GM19238 (cell line): ENCODE measurements at regions not wholly inside any gene's neighbourhood (a gene's known extent, or its start where the extent isn't known, plus 50 kb on each side); places are given as distances from the start of the nearest gene placed in this dataset.

Experiments used
- DNase-seq: peaks from one replicate; pipeline ENCODE4 v3.0.0; 2011; ENCODE audit warnings: low spot score; ENCODE audit not compliant: insufficient read length

DNA sequence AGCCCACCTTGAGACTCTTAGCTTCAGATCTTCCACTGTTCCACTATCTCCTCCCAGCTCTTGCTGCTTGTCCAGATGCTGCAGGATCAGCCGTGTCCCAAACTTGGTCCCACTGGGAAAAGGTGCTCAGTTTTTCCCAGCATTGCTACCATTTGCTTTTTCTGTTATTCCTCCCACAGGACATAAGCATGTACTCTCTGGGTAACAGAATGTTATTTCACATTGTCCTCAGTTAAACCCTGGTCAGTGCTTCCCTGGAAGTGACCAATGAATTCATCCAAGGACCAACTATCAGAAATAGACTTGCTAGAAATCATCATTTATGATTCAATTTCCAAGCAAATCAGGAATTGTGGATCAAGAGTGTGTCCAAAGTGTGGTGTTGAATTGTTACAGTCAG is 179.2 kb upstream of the ZNF32 start:
- no peak for DNase-seq

DNA sequence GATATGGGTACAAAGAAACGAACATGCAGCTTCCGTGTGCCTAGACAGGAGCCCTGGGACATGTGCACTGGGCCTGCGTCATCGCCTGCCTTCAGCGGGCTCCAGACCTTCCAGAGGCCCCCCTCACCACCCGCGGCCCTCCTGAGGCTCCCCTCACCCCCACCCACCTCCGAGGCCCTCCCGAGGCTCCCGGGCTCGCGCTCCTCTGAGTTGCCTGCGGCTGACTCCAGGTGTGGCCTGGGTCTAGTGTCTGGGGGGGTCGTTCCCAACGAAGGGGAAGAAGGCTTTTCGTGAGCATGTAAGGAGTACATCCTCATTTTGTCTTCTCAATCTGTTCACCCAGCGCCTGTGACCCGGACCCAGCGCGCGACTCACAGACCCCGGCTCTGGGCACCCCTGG is 177.3 kb upstream of the ZNF32 start:
- DNase-seq: no peak

DNA sequence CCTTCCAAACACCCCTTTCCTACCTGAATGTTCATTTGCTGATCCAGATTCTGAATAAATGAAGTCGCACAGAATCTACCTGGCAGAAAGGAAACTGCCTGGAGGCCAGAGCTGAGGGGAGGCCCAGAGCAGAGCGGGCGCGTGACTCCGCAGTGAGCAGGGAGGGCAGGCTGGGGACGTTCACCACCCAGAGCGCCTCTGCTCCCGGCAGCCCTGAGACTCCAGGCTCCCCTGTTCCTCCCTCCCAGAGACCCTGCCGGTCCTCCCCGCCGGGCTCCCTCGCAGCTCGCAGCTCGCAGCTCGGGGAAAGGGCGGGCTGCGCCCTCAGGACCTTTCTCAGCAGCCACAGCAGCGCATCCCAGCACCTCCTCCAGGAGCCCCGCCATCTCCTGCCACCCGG is 176.7 kb upstream of the ZNF32 start:
- no peak for DNase-seq

GRCh38 chr10:43824934-43825333 is 176.3 kb upstream of the ZNF32 start:
- no peak for DNase-seq

- no peak for DNase-seq
Observed at GRCh38 chr10:43822631-43823580, 174.2 kb upstream of the ZNF32 start.

- no peak for DNase-seq
Observed at GRCh38 chr10:43821103-43821502, 172.4 kb upstream of the ZNF32 start.

DNA sequence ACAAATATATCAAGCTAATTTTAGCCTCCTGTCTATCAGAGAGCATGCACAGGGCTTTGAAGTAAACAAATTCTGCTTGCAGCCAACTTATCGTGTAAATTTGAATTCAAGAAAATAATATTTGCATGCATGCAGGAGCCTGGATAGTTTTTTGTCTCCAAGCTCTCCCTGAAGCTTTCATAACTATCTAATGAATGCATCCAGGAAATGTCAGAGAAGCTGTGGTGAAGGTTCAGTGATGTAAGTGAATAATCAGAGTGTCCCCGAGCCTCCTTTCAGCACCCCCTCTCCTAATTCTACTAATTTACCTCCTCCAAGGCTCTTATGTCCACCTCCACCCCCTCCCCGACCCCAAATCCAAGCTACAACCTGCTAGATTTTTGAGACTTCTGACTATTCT is 172.0 kb upstream of the ZNF32 start:
- DNase-seq: no peak

- DNase-seq: no peak
Observed at GRCh38 chr10:43819464-43820230, 171.0 kb upstream of the ZNF32 start.

- no peak for DNase-seq
Observed at GRCh38 chr10:43818687-43819086, 170.0 kb upstream of the ZNF32 start.

DNA sequence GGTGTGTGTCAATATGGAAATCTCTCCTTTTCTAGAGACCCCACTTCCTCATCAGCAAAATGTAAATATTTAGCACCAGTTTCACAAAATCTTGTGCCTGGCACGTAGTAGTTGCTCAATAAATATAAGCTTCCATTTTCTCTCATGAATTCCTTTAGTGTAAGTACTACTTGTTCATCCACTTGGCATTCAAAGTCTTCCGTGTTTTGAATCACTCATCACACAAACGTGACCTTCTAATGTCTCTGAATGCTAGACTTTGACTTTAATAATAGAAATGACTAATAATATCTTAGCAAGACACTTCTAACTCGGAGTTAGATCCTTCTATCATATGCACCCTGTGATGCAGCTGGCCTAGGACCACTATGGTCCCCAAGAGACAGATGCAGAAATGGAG is 168.7 kb upstream of the ZNF32 start:
- DNase-seq: no peak

DNA sequence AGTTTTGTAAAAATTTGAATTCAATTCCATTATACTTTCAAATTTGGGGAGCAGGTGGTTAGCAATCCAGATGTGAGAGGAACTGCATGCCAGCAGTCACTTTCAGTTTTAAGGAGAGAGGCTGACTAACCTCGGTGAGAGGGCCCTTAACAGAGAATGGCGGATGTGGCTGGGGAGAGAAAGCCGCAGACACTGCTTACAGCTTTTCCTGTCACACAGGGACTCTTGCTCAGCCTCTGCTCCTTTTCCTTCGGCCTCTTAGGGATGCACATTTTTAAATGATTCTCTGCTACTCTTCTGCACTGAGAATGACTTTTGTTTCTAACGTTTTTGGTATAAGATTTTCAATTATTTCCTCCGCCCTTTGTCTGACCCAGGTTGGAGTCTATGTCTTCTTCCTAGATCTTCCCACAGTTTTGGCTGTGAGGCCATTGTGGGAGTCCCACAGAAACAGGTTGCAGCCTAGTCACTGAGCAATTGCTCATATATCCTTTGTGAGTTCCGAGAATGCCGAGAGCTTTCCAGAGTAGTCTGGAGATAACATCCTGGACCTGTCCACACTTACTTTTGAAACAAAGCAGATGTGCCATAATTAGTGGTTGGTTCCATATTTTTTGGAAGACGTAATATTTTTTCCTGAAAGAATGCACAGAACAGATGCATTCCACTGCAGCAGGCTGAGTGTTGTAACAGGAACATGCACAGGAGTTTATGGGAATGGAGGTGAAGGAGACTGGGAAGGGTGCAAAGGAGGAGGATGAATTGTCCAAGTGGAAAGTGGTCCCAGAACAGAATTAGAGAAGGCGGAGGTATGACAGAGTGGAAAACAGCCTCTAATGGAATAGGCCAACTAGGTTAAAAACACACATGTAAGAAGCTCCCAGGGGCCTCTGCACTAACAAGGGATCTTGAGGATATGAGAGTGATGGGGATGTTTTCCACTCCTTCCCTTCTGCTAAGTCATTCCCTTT is 168.0 kb upstream of the ZNF32 start:
- peak; percentile 52 for DNase-seq

- no peak for DNase-seq
Observed at GRCh38 chr10:43815181-43815885, 166.7 kb upstream of the ZNF32 start.

DNA sequence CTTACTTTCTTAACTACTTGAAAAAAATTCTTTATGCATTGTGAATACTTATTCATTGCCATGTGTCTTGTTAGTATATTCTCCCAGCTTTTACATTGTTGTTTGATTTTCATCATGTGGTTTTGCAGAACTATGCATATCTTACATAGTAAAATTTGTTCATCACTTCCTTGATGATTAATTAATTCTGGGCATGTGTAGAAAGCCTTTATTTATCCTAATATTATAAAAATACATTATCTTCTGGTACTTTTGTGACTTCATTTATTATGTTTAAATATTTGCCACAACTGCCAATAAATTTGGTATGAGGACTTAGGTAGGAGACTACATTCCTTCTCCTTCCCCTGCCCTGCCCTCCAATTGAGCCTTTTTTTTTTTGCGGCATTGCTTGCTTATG is 166.0 kb upstream of the ZNF32 start:
- no peak for DNase-seq

DNA sequence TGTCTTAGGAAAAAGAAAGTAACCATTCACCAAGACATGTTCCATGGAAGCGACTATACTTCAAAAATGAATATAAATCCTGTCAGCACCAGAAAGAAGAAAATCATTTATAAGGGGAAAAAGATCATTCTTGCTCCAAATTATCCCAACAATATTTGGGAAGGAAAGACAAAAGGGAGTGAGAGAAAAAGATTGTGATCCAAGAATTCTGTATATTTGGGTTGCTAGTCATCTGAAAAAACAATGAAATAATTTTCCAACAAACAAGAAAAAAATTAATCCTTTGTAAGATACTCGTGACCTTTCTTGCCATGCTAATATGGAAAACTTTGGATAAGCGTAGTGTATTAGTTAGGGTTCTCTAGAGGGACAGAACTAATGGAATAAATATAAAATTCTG is 163.2 kb upstream of the ZNF32 start:
- no peak for DNase-seq

GRCh38 chr10:43809211-43809930 is 160.7 kb upstream of the ZNF32 start:
- DNase-seq: no peak

- DNase-seq: no peak
Observed at GRCh38 chr10:43808136-43808535, 159.5 kb upstream of the ZNF32 start.

GRCh38 chr10:43806831-43807640 is 158.4 kb upstream of the ZNF32 start:
- no peak for DNase-seq

GRCh38 chr10:43803791-43804190 is 155.1 kb upstream of the ZNF32 start:
- DNase-seq: no peak

DNA sequence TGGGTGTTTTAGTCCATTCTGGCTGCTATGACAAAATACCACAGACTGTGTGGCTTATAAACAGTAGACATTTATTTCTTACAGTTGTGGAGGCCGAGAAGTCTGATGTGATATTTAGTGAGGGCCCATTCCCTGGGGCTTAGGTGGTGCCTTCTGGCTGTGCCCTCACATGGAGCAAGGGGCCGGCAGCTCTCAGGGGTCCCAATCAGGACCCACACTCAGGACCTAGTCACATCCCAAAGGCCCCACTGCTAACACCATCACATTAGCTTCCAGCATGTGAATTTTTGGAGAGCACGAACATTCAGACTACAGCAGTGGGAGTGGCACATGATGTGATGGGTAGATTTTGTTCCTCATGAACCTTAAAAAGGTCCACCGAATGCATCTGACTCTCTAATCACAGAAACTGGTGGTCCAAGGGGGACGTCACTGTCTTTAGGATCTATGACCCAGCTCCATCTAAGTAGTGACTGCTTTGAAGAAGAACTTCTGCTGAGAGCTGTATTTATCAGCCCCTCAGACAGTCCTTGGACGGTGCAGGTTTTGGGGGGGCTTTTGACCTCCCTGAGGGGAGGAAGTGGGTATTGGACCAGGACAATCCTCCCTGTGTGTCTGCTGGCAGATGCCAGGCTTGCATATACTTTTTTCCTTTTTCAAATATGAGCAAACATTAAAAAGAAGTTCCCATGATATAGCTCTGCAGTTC is 154.5 kb upstream of the ZNF32 start:
- DNase-seq: no peak
